ENCODE measurements at regions not wholly inside any gene's neighbourhood (a gene's known extent, or its start where the extent isn't known, plus 50 kb on each side); places are given as distances from the start of the nearest gene placed in this dataset.

- no peak for DNase-seq
These were observed 587.6 kb downstream of the NPHP4 start for GRCh38 chr1:5404412-5405203.

GRCh38 chr1:5403935-5404334, 588.3 kb downstream of the NPHP4 start:
- DNase-seq, result no peak

GRCh38 chr1:5402618-5403017, 589.6 kb downstream of the NPHP4 start:
- no peak for DNase-seq

GRCh38 chr1:5399771-5400170, 592.5 kb downstream of the NPHP4 start:
- DNase-seq, result no peak

- DNase-seq, result no peak
These were observed 595.6 kb downstream of the NPHP4 start for GRCh38 chr1:5396593-5396992.

- no peak for DNase-seq
These were observed 598.1 kb downstream of the NPHP4 start for GRCh38 chr1:5394111-5394510.

GRCh38 chr1:5393603-5394002, 598.6 kb downstream of the NPHP4 start:
- DNase-seq, result no peak

GRCh38 chr1:5393146-5393545, 599.1 kb downstream of the NPHP4 start:
- no peak for DNase-seq

GRCh38 chr1:5391725-5392124, 600.5 kb downstream of the NPHP4 start:
- DNase-seq, result no peak

GRCh38 chr1:5390504-5390903, 601.7 kb downstream of the NPHP4 start:
- no peak for DNase-seq

- no peak for DNase-seq
These were observed 602.9 kb downstream of the NPHP4 start for GRCh38 chr1:5389101-5389885.

- DNase-seq, result no peak
These were observed 603.6 kb downstream of the NPHP4 start for GRCh38 chr1:5388622-5389021.

GRCh38 chr1:5386371-5386770, 605.9 kb downstream of the NPHP4 start:
- DNase-seq, result no peak

GRCh38 chr1:5385956-5386355, 606.3 kb downstream of the NPHP4 start:
- no peak for DNase-seq

GRCh38 chr1:5385096-5385799, 607.0 kb downstream of the NPHP4 start:
- DNase-seq, result no peak

GRCh38 chr1:5381491-5381890, 610.7 kb downstream of the NPHP4 start:
- no peak for DNase-seq

GRCh38 chr1:5379176-5379759, 613.0 kb downstream of the NPHP4 start:
- no peak for DNase-seq

GRCh38 chr1:5376538-5377247, 615.5 kb downstream of the NPHP4 start:
- DNase-seq, result no peak

GRCh38 chr1:5375481-5375880, 616.7 kb downstream of the NPHP4 start:
- DNase-seq, result no peak

GRCh38 chr1:5374192-5374591, 618.0 kb downstream of the NPHP4 start:
- DNase-seq, result no peak

GRCh38 chr1:5373281-5373680, 618.9 kb downstream of the NPHP4 start:
- no peak for DNase-seq

- no peak for DNase-seq
These were observed 621.0 kb downstream of the NPHP4 start for GRCh38 chr1:5371270-5371669.

- no peak for DNase-seq
These were observed 621.9 kb downstream of the NPHP4 start for GRCh38 chr1:5370311-5370710.
